Prostate gland (tissue), 2 donors: ENCODE measurements at regions not wholly inside any gene's neighbourhood (a gene's known extent, or its start where the extent isn't known, plus 50 kb on each side); places are given as distances from the start of the nearest gene placed in this dataset.
"Not testable (repeated sequence)": the region's sequence is repeated elsewhere in the genome, so short reads cannot be mapped to it uniquely, and the experiment has no call there.

Source experiments
- DNase-seq: peaks from one replicate; pipeline ENCODE4 v3.0.0-alpha.2; 2019; ENCODE audit warnings: low spot score
- H3K27ac ChIP-seq, 2 donors: fragments of 200-600 bp; sonication (generic); 2 replicates each; pipeline ENCODE4 v1.5.1; 2017 to 2019
- H3K27me3 ChIP-seq: fragments of 200-600 bp; sonication (generic); replicated peaks from 2 replicates; pipeline ENCODE4 v1.5.1; 2019; ENCODE audit not compliant: insufficient read depth
- H3K36me3 ChIP-seq, 2 donors: fragments of 200-600 bp; sonication (generic); 1 replicate in 1 of 2; 2 replicates in 1 of 2; pipeline versions ENCODE4 v1.5.1 to v1.8.1; 2017 to 2019
- H3K4me1 ChIP-seq: fragments of 200-600 bp; sonication (generic); replicated peaks from 2 replicates; pipeline ENCODE4 v1.5.1; 2019
- H3K4me3 ChIP-seq, 2 donors: fragments of 200-600 bp; sonication (generic); 2 replicates each; pipeline ENCODE4 v1.5.1; 2017 to 2019
- H3K9me3 ChIP-seq: fragments of 200-600 bp; sonication (generic); 2 replicates; pipeline ENCODE4 v1.5.1; 2017
- CTCF ChIP-seq, 4 experiments: fragments of 200-600 bp in 2 of 4; fragments of 450-650 bp in 2 of 4; sonication (generic) in 2 of 4; IDR thresholded peaks; 1 replicate in 3 of 4; 2 replicates in 1 of 4; pipeline ENCODE4 v1.5.1; 2016 to 2019; ENCODE audit warnings: antibody characterized with exemption in 4 of 4, mild to moderate bottlenecking in 2 of 4, moderate library complexity in 2 of 4
- POLR2A ChIP-seq: fragments of 450-650 bp; IDR thresholded peaks from one replicate; pipeline ENCODE4 v1.6.1; 2016; ENCODE audit warnings: antibody characterized with exemption, mild to moderate bottlenecking
- POLR2AphosphoS5 ChIP-seq: sonication (generic); formaldehyde crosslinking; IDR thresholded peaks from one replicate; pipeline ENCODE4 v1.6.1; 2017; ENCODE audit warnings: antibody characterized with exemption
- WGBS: methylation state at CpG from one replicate; pipeline ENCODE4 v1.1.5; 2018; 5-methylcytosine and 5-hydroxymethylcytosine counted together
- intact Hi-C: fragments of 100-400 bp; cut with DNase I; formaldehyde crosslinking; loops from one replicate; pipeline ENCODE4 v1.14.2; 2022

DNA sequence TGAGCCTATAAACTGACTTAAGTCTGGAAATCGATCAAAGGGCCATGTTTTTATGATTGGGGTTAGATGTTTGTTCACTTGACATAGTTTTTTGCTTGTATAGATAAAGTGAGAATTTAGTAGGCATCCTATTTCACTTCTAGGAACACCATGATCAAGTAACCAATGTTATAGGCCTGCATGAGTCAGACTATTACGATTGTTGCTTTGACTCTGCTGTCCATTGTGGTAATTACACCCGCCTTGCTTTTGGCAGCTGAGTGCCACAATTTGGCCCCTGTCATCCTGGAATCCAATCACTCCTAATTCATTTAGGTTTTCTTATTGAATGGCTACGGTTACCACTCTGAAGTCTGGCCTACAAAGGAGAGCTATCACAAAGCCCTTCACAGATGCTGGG, 67.8 kb upstream of the IL33 start:
- DNase-seq: no peak
- Histone ChIP-seq H3K4me3 (no peak overlapping the region), H3K9me3 (no peaks in the 10 kb centered on the region), H3K27ac (no peak overlapping the region), H3K36me3 (no peaks in the 10 kb centered on the region), H3K4me1 (no peaks in the 10 kb centered on the region), H3K27me3 (no peaks in the 10 kb centered on the region)
- intact Hi-C loops: no loop called here
- TF ChIP-seq POLR2A: no peak
- no peak for TF ChIP-seq POLR2AphosphoS5
- TF ChIP-seq CTCF (IDR thresholded peaks at IDR 0.05): no peak
- WGBS: 74% methylated on average over 4 of the region's 4 CpGs

- no peak overlapping the region for H3K4me3 ChIP-seq
- no peaks in the 10 kb centered on the region for H3K36me3 ChIP-seq
- no peaks in the 10 kb centered on the region for H3K27me3 ChIP-seq
- no peaks in the 10 kb centered on the region for H3K9me3 ChIP-seq
- intact Hi-C loops: no loop called here
- H3K4me1 ChIP-seq: no peaks in the 10 kb centered on the region
- TF ChIP-seq POLR2AphosphoS5 (no peak), POLR2A (no peak), CTCF (IDR thresholded peaks at IDR 0.05) (no peak)
- DNase-seq: no peak
- whole genome bisulfite sequencing: 85% methylated on average over 1 of the region's 1 CpG
- H3K27ac ChIP-seq: no peak overlapping the region
Measured at GRCh38 chr9:6144947-6145346, 70.7 kb upstream of the IL33 start.

GRCh38 chr9:6142799-6143454, 72.7 kb upstream of the IL33 start:
- intact Hi-C loops: no loop called here
- no peak overlapping the region for H3K27ac ChIP-seq

GRCh38 chr9:6135780-6136179, 79.8 kb upstream of the IL33 start:
- intact Hi-C loops, H3K9me3 ChIP-seq, H3K36me3 ChIP-seq, H3K27ac ChIP-seq, H3K27me3 ChIP-seq, DNase-seq, H3K4me1 ChIP-seq, H3K4me3 ChIP-seq: not testable (repeated sequence)
- WGBS: 92% methylated on average over 14 of the region's 25 CpGs

More at GRCh38 chr9:6142799-6143454, 72.7 kb upstream of the IL33 start:
- no peak overlapping the region for H3K4me3 ChIP-seq
- H3K4me1 ChIP-seq: no peaks in the 10 kb centered on the region
- TF ChIP-seq POLR2A (no peak), POLR2AphosphoS5 (no peak), CTCF (IDR thresholded peaks at IDR 0.05) (no peak)
- H3K9me3 ChIP-seq: no peaks in the 10 kb centered on the region
- DNase-seq: no peak
- H3K36me3 ChIP-seq: no peaks in the 10 kb centered on the region
- H3K27me3 ChIP-seq: no peaks in the 10 kb centered on the region

GRCh38 chr9:6134661-6135180, 80.9 kb upstream of the IL33 start:
- Histone ChIP-seq H3K27me3 (no peaks in the 10 kb centered on the region), H3K27ac (no peak overlapping the region), H3K4me3 (no peak overlapping the region), H3K4me1 (no peaks in the 10 kb centered on the region), H3K9me3 (no peaks in the 10 kb centered on the region), H3K36me3 (no peaks in the 10 kb centered on the region)
- WGBS: 8% methylated on average over 2 of the region's 2 CpGs
- intact Hi-C loops: no loop called here
- DNase-seq: no peak
- TF ChIP-seq POLR2AphosphoS5: no peak
- no peak for TF ChIP-seq POLR2A
- TF ChIP-seq CTCF (IDR thresholded peaks at IDR 0.05): no peak
